Sigmoid colon (tissue), 4 donors: ENCODE measurements at regions not wholly inside any gene's neighbourhood (a gene's known extent, or its start where the extent isn't known, plus 50 kb on each side); places are given as distances from the start of the nearest gene placed in this dataset.
"Not testable (repeated sequence)": the region's sequence is repeated elsewhere in the genome, so short reads cannot be mapped to it uniquely, and the experiment has no call there.

Experiments used
- EP300 ChIP-seq, 4 donors: sonication (generic); formaldehyde crosslinking; IDR thresholded peaks; one replicate each; pipeline ENCODE4 v1.6.1; 2017; ENCODE audit warnings: antibody characterized with exemption in 4 of 4
- POLR2A ChIP-seq, 2 donors: fragments of 450-650 bp; IDR thresholded peaks; one replicate each; pipeline ENCODE4 v1.6.1; 2016; ENCODE audit warnings: antibody characterized with exemption in 2 of 2, mild to moderate bottlenecking in 2 of 2, moderate library complexity in 2 of 2
- POLR2AphosphoS5 ChIP-seq, 4 donors: sonication (generic); formaldehyde crosslinking; IDR thresholded peaks; one replicate each; pipeline ENCODE4 v1.6.1; 2017; ENCODE audit warnings: antibody characterized with exemption in 4 of 4
- TF ChIP-seq, protein P1 (sequence below), 4 experiments: fragments of 450-650 bp in 3 of 4; fragments of 200-600 bp in 1 of 4; IDR thresholded peaks; one replicate each; pipeline ENCODE4 v1.5.1; 2016 to 2019; ENCODE audit warnings: antibody characterized with exemption in 4 of 4, mild to moderate bottlenecking in 3 of 4, moderate library complexity in 2 of 4

DNA sequence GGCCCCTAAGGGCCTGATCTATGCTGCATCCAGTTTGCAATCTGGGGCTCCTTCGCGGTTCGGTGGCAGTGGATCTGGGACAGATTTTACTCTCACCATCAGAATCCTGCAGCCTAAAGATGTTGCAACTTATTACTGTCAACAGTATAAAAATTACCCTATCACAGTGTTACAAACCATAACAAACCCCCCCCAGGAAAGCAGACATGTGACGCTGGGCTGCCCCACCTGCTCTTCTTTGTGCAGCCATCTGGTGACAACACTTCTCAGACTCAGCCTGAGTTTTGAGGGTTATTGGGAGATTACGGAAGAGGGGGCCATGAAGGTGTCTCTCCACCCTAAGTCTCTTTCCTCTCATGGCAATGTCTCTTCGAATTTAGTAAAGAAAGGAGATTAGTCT, 1204.2 kb downstream of the RPIA start:
- TF ChIP-seq, protein P1, sequence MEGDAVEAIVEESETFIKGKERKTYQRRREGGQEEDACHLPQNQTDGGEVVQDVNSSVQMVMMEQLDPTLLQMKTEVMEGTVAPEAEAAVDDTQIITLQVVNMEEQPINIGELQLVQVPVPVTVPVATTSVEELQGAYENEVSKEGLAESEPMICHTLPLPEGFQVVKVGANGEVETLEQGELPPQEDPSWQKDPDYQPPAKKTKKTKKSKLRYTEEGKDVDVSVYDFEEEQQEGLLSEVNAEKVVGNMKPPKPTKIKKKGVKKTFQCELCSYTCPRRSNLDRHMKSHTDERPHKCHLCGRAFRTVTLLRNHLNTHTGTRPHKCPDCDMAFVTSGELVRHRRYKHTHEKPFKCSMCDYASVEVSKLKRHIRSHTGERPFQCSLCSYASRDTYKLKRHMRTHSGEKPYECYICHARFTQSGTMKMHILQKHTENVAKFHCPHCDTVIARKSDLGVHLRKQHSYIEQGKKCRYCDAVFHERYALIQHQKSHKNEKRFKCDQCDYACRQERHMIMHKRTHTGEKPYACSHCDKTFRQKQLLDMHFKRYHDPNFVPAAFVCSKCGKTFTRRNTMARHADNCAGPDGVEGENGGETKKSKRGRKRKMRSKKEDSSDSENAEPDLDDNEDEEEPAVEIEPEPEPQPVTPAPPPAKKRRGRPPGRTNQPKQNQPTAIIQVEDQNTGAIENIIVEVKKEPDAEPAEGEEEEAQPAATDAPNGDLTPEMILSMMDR (IDR thresholded peaks at IDR 0.05), result not testable (repeated sequence)
- not testable (repeated sequence) for TF ChIP-seq EP300, POLR2A, POLR2AphosphoS5 (IDR thresholded peaks at IDR 0.05)
